Activated CD8-positive, alpha-beta memory T cell treated with anti-CD3 and anti-CD28 coated beads, Interleukin-2, amount 50 U/mL, for 24 hours (primary cell): ENCODE measurements at regions not wholly inside any gene's neighbourhood (a gene's known extent, or its start where the extent isn't known, plus 50 kb on each side); places are given as distances from the start of the nearest gene placed in this dataset.
"Not testable (repeated sequence)": the region's sequence is repeated elsewhere in the genome, so short reads cannot be mapped to it uniquely, and the experiment has no call there.

Source experiments
- DNase-seq: peaks from one replicate; pipeline ENCODE4 v3.0.0-alpha.2; 2020; ENCODE audit errors: extremely low read depth

- no peak for DNase-seq
Measured at GRCh38 chr20:2203436-2203835, 92.4 kb upstream of the TGM3 start.

GRCh38 chr20:2204021-2204420, 91.8 kb upstream of the TGM3 start:
- no peak for DNase-seq

- peak; percentile 36 for DNase-seq
Measured at GRCh38 chr20:2206957-2207769, 88.6 kb upstream of the TGM3 start.

- no peak for DNase-seq
Measured at GRCh38 chr20:2207770-2208097, 88.1 kb upstream of the TGM3 start.

GRCh38 chr20:2208897-2209296, 86.9 kb upstream of the TGM3 start:
- DNase-seq, result no peak

GRCh38 chr20:2210646-2211552, 84.9 kb upstream of the TGM3 start:
- DNase-seq, result no peak

- DNase-seq, result no peak
Measured at GRCh38 chr20:2212456-2213015, 83.3 kb upstream of the TGM3 start.

- no peak for DNase-seq
Measured at GRCh38 chr20:2213401-2213800, 82.4 kb upstream of the TGM3 start.

GRCh38 chr20:2217857-2218539, 77.8 kb upstream of the TGM3 start:
- no peak for DNase-seq

- DNase-seq, result no peak
Measured at GRCh38 chr20:2219481-2220006, 76.3 kb upstream of the TGM3 start.

GRCh38 chr20:2220298-2220697, 75.5 kb upstream of the TGM3 start:
- DNase-seq, result no peak

- DNase-seq, result no peak
Measured at GRCh38 chr20:2221921-2222320, 73.9 kb upstream of the TGM3 start.

- DNase-seq, result no peak
Measured at GRCh38 chr20:2223558-2224367, 72.0 kb upstream of the TGM3 start.

- DNase-seq, result no peak
Measured at GRCh38 chr20:2224368-2224639, 71.5 kb upstream of the TGM3 start.

GRCh38 chr20:2227285-2227684, 68.5 kb upstream of the TGM3 start:
- DNase-seq, result not testable (repeated sequence)

- no peak for DNase-seq
Measured at GRCh38 chr20:2227861-2228260, 67.9 kb upstream of the TGM3 start.

GRCh38 chr20:2228926-2229325, 66.9 kb upstream of the TGM3 start:
- DNase-seq, result no peak

GRCh38 chr20:2230726-2231488, 64.9 kb upstream of the TGM3 start:
- no peak for DNase-seq

- DNase-seq, result no peak
Measured at GRCh38 chr20:2231701-2232100, 64.1 kb upstream of the TGM3 start.

- DNase-seq, result no peak
Measured at GRCh38 chr20:2234598-2235191, 61.1 kb upstream of the TGM3 start.
